ENCODE measurements at regions not wholly inside any gene's neighbourhood (a gene's known extent, or its start where the extent isn't known, plus 50 kb on each side); places are given as distances from the start of the nearest gene placed in this dataset.
"Not testable (repeated sequence)": the region's sequence is repeated elsewhere in the genome, so short reads cannot be mapped to it uniquely, and the experiment has no call there.

DNA sequence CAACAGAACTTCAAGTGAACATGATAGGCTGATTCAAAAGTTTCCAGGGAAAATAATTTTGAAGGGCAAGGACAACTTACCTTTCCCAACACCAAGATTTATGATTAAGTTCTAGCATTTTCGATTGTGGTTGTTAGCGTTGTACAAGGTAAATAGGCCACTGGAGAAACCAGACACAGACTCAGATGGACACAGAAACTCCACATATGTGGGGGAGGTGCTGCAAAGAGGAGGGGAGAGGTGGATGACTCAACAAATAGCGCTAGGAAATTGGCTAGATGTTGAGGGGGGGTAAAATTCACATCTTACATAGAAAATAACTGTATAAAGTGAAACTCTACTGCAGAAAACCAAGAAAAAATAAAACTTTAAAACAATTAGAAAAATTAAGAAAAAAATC is 564.4 kb downstream of the MATN1 start:
- no peak for DNase-seq (ENCODE audit: low read depth)

DNA sequence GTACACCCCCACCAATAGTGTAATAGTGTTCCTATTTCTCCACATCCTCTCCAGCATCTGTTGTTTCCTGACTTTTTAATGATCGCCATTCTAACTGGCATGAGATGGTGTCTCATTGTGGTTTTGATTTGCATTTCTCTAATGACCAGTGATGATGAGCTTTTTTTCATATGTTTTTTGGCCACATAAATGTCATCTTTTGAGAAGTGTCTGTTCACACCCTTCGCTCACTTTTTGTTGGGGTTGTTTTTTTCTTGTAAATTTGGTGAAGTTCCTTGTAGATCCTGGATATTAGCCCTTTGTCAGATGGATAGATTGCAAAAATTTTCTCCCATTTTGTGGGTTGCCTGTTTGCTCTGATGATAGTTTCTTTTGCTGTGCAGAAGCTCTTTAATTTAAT is 567.7 kb downstream of the MATN1 start:
- not testable (repeated sequence) for DNase-seq (ENCODE audit: low read depth)

DNA sequence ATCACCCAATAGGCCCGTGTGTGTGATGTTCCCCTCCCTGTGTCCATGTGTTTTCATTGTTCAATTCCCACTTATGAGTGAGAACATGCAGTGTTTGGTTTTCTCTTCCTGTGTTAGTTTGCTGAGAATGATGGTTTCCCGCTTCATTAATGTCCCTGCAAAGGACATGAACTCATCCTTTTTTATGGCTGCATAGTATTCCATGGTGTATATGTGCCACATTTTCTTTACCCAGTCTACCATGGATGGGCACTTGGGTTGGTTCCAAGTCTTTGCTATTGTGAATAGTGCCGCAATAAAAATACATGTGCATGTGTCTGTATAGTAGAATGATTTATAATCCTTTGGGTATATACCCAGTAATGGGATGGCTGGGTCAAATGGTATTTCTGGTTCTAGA is 568.1 kb downstream of the MATN1 start:
- DNase-seq (ENCODE audit: low read depth): not testable (repeated sequence)

DNA sequence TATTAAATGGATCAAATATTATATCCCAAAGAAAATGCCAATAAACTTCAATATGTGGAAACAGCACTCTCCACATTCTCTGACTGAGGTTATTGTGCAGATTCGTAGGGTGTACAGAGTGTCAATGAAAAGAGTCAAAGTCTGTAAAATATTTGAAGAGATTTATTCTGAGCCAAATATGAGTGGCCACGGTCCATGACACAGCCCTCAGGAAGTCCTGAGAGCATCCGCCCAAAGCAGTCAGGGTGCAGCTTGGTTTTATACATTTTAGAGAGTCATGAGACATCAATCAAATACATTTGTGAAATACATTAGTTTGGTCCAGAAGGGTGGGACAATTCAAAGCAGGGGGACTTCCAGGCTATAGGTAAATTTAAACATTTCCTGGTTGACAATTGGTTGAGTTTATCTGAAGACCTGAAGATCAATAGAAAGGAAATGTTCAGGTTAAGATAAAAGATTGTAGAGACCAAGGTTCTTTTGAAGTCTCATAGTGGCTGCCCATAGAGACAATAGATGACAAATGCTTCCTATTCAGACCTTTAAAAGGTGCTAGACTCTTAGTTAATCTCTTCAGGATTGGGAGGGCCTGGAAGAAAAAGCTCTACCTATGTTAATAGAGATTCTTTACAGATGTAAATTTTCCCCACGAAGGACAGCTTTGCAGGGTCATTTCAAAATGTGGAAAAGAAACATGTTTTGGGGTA is 569.5 kb downstream of the MATN1 start:
- DNase-seq (ENCODE audit: low read depth): no peak

DNA sequence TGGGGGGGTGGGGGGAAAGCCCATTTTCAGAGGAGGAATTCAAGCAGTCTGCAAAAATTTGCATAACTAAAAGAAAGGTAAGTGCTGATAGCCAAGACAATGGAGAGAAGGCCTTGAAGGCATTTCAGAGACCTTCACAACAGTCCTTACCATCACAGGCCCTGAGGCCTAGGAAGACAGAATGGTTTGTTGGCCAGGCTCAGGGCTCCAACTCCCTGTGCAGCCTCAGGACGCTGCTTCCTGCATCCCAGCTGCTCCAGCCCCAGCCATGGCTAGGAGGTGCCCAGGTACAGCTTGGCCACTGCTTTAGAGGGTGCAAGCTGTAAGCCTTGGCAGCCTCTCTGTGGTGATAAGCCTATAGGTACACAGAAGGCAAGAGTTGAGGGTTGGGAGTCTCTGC is 571.6 kb downstream of the MATN1 start:
- no peak for DNase-seq (ENCODE audit: low read depth)

DNA sequence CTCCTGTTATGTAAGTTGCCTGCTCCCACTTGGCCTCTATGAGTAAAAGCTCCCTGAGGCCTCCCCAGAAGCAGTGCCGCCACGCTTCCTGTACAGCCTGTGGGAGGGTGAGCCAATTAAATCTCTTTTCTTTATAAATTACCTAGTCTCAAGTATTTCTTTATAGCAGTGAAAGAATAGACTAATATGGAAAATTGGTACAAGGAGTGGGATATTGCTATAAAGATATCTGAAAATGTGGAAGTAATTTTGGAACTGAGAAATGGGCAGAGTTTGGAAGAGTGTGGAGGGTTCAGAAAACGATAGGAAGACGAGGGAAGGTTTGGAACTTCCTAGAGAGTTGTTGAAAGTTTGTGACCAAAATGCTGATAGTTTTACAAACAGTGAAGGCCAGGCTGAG is 572.3 kb downstream of the MATN1 start:
- DNase-seq (ENCODE audit: low read depth): no peak

DNA sequence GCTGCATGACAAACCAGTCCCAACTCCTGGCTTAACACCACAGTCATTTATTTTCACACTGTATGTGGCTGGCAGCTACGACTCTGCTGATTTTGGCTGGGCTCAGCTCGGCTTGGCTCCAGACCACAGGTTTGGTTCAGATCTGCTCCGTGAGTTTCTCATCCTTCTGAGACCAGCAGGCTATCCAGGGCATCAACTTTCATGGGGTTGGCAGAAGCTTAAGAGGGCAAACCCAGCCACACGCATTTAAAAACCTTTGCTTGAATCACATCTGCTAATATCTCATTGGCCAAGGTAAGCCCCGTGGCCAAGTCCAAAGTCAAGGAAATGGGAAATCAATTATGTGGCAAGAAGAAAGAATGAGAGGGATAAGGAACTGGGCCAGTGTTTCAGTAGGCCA is 574.2 kb downstream of the MATN1 start:
- no peak for DNase-seq (ENCODE audit: low read depth)

DNA sequence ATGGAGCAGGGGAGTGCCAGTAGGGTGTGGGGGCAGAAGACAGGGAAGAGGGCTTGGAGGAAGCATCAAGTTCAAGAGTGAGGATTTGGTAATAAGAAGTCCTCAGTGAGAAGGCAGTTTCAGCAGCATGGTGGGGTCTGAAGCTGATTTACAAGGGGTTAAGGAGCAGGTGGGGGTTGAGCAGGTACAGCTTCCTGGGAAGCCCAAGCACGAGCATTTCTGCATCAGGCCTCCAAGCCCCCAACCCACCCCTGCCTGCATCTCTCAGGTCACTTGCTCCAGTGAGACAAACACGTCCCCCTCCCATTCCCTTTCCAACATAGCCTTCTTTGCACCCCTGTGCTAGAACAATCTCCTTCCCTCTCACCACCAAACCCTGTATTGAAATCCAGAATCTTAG is 574.7 kb downstream of the MATN1 start:
- DNase-seq (ENCODE audit: low read depth): no peak

DNA sequence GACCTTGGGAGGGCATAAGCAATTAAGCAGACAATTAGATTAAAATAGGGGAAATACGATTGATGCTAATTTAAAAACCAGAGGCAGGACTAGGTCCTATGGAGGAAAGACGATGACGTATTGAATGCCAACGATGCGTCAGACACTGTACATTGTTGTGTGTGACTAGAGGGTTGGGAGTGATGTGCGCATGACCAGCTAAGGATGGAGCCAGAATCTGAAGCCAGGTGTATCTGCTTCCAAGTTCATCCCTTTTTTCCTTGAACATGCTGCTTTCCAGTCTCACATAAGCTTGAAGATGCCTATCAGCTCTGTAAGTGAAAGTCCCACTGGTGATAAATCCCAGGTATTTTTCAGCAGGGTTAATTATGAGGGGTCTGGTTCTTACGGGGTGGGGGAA is 576.2 kb downstream of the MATN1 start:
- no peak for DNase-seq (ENCODE audit: low read depth)

DNA sequence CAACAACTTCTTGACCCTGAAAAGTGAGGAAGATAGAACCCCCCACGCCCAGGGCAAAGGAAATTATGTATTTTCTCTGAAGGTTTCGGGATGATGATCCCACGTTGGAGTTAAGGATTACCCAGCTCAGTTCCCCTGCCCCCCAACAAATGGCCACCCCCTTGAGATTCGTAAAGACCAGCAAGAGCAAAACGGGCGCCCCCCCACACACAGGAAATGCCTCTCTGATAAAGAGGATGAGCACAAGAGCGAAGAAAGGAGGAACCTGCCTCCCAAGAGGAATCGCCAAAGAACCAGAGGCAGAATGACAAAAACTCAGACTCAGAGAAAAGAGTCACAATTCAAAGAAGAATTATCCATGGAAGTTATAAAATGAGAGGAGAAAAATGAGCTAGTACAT is 576.9 kb downstream of the MATN1 start:
- DNase-seq (ENCODE audit: low read depth): no peak

DNA sequence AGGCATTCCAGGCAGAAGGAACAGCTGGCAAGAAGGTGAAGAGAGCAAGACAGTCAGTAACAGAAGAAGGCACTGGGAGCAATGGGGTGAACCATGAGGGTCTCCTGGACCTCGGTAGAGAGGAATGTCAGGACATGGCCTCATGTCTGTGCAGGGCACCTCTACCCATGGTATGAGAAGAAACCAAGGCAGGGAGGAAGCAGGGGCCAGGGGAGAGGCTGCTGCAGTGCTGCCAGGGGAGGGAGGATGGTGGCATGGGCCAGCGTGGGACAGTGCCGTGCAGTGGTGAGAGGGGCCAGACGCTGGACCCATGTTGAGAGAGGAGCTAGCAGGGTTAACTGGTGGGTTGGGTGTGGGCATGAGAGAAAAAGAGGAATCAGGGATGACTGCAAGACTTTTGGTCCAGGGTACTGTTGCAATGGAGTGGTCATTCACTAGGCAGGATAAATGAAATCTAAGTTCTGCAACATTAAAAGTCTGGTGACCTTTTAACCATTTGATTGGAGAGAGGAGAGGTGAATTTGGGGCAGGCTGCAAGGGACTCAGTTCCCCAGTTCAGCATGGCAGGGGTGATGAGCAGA is 577.6 kb downstream of the MATN1 start:
- no peak for DNase-seq (ENCODE audit: low read depth)

DNA sequence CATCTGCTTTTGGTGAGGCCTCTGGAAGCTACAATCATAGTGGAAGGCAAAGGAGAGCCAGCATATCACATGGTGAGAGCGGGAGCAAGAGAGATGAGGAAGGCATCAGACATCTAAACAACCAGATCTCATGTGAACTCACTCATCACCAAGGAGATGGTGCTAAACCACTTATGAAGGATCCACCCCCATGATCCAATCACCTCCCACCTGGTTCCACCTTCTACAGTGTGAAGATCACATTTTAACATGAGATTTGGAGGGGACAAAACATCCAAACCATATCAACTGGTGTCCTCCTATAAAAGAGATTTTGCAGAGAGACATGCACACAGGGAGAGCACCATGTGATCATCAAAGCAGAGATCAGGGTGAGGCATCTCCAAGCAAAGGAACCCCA is 578.6 kb downstream of the MATN1 start:
- no peak for DNase-seq (ENCODE audit: low read depth)

DNA sequence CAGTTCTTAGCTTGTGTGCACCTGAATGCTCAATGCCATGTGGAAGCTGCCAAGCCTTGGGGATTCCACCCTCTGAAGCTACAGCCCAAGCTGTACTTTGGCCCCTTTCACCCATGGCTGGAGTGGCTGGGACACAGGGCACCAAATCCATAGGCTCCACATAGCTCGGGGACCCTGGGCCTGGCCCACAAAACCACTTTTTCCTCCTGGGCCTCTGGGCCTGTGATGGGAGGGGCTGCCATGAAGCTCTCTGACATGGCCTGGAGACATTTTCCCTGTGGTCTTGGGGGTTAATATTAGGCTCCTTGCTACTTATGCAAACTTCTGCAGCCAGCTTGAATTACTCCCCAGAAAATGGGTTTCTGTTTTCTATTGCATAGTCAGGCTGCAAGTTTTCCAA is 579.9 kb downstream of the MATN1 start:
- DNase-seq (ENCODE audit: low read depth): no peak

DNA sequence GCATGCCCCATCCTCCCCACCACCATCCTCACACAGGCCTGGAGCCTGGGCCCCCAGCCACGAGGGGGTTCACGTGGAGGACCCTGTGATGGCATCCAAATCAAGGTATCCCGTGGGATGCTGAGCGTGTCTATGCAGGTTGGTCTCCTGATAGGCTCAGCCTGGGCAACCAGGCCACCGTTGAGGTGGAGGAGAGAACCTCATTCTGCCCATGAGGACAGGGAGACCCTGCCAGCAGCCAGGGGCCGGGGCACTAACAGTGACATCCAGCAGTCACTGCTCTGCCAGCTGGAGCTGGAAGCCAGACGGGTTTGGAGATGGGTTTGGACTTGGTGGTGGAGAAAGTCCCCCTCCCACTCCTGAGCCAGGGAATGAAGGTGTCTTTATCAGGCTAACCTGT is 582.8 kb downstream of the MATN1 start:
- no peak for DNase-seq (ENCODE audit: low read depth)

DNA sequence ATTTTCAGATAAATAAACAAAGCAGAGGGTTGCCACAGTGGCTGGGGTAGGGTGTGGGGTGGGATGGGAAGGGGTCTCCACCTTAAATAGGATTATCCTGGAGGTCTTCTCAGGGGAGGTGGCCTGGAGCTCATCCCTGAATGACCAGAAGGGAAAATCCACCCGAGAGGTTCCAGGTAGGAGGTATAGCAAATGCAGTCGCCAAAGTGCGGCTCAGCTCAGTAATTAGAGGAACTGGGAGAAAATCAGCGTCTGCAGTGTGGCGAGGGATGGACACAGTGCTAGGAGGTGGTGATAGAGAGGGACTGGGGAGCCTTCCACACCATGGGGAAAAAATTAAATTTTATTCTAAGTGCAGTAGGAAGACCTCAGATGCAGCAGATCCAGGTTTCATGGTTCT is 584.5 kb downstream of the MATN1 start:
- DNase-seq (ENCODE audit: low read depth): no peak

DNA sequence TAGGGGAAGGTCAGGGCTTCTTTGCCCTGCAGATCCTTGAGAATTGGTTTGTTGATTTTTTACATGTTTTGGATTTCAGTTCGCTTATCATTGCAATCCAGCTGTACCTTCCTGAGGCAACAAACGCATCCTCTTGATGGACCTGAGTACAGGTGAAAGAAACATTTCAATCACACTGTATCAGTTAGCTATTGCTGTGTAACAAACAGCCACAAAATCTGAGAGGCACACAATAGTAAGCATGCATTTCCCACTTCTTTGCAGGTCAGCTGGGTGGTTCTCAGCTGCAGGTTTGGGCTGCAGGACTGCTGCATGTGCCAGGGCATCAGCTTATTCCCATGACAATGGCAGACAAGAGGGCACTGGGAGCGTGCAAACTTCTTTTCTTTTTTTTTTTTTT is 586.4 kb downstream of the MATN1 start:
- no peak for DNase-seq (ENCODE audit: low read depth)

DNA sequence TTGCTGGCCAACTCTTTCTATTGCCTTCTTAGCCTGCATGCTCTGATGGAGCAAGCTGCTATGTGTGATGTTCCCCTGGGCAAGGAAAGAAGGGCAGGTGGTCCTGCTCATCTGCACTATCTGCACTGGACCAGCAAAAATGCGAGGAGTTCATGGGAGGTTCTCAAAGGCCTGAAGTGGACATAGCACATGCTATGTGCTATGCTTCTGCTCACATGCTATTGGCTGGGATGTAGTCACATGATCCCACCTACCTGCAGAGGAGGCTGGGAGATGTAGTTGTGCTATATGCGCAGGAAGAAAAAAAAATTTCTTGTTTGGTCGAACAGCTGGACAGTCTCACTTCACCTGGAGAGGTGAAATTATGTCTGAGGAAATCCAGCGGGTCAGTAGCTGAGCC is 587.7 kb downstream of the MATN1 start:
- DNase-seq (ENCODE audit: low read depth): no peak

DNA sequence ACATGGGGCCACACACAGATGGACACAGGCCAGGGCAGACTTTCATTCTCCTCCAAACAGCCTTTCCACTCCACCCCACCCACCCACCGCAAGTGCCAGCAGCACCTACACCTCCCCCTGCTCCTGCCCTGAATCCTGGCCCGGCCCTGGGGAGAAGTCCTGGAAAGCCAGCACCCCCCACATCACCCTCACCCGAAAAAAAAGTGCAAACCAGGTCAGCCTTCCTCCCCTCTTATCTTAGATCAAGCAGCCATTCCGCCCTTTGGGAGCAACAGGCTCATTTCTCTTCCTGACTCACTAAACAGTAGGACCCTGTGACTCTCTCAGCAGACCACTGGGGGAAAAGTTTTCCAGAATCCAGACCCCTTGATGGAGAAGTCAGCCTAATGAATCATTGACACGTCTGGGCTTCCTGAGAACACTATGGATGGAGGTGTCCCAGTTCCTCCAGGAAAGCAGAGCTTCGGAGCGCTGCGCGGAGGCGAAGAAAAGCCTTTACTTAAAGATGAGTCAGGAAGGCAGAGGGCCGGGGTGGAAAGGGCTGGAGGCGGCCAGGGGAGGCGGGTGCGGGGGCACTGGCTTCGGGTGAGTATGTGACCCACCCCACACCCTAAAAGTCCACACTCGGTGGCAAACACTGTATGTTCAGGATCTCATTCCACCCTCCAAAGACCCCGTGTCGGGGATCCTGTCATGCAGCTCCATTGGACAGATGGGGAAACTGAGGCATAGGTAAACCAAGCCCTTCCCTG is 588.7 kb downstream of the MATN1 start:
- no peak for DNase-seq (ENCODE audit: low read depth)

DNA sequence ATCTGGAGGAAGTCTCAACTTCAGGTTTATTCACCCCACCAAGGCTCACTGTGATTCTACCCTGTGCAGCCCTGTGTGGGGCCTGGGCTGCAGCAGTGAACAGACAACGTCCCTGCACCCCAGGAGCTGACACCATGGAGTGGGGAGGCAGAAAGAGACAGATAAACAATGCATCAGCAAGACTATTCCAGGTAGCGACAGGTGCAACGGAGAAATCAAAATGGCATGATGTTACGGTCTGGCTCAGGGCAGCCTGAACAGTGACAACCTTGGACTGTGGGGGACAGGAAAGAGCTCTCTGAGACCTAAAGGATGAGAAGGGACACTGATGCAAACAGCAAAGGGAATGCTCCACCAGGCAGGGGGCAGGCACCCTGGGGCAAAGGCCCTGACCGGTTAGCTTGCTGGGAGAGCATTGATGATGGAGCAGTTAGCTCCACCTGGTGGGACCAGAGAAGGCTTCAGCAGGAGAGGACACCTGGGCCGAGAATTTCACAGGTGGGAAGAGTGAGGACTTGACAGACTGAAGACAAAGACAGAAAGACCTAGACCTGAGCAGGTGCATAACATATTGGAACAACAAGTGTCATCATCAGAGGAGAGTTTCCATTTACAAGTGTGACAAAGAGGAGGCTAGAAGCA is 589.9 kb downstream of the MATN1 start:
- DNase-seq (ENCODE audit: low read depth): no peak

DNA sequence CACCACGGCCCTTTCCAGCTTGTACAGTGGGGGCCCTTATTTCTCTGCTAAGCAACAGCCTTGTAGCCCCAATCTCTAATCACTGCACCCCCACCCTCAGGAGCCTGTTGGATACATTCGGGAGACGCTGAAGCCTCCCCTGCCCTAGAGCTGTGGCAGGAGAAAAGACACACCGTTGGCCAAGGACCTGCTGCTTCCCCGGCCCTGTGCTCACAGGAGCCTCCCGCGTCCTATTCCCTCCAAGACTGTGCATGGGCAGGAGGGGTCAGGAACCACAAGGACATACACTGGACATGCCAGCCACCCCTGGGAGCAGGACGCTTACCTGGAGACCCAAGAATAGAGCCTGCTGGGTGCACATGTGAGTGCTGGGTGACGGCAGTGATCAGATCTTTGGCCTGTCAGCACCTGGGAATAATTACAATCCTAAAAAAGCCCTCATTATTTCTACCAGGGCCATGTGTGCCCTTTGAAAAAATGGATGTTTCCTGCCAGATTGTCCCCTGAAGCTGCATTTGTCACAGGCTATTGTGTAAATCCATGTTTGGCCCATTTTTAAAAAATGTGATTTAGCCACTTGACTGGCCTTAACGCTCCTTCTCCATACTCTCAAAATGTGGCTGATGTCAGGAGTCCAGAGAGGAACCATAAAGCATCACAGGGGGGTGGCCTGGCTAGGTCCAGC is 590.6 kb downstream of the MATN1 start:
- DNase-seq (ENCODE audit: low read depth): no peak

DNA sequence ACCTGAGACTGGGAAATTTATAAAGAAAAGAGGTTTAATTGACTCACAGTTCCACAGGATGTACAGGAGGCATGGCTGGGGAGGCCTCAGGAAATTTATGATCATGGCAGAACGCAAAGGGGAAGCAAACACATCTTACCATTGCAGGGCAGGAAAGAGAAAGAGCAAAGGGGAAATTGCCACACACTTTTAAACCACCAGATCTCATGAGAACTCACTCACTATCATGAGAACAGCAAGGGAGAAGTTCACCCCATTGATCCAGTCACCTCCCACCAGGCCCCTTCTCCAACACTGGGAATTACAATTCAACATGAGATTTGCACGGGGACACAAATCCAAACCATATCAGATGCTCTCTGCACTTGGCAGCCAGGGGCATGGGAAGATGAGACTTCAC is 592.8 kb downstream of the MATN1 start:
- not testable (repeated sequence) for DNase-seq (ENCODE audit: low read depth)

DNA sequence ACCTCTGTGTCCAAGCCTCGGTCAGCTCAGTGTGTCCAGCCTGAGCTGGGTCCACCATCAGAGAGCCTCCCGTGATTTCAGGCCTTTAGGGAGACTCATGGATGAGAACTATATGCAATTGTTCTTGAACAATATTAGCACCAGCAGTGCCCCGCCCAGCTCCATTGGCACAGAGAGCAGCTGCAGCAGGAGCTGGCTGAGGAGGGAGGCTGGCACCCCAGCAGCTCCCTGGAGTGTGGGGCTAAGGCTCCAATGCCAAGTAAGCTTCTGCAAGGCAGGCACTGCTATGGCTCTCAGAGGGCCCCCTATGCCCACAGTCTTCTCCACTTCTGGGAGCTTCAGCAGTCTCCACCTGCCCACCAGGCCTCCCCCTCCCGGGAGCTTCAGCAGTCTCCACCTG is 593.3 kb downstream of the MATN1 start:
- no peak for DNase-seq (ENCODE audit: low read depth)

Data from M059J (cell line).